NT2/D1 (cell line): ENCODE measurements at regions not wholly inside any gene's neighbourhood (a gene's known extent, or its start where the extent isn't known, plus 50 kb on each side); places are given as distances from the start of the nearest gene placed in this dataset.
"Not testable (repeated sequence)": the region's sequence is repeated elsewhere in the genome, so short reads cannot be mapped to it uniquely, and the experiment has no call there.

Experiments
- DNase-seq: peaks from one replicate; pipeline ENCODE4 v3.0.0-alpha.2; 2011; ENCODE audit warnings: low read depth, low spot score
- H3K27me3 ChIP-seq: 2 replicates; pipeline ENCODE4 v1.6.0; 2011; ENCODE audit warnings: mild to moderate bottlenecking; ENCODE audit not compliant: insufficient read length, insufficient read depth
- H3K36me3 ChIP-seq: 2 replicates; pipeline ENCODE4 v1.6.1; 2011; ENCODE audit warnings: mild to moderate bottlenecking, low read length, mixed read lengths; ENCODE audit not compliant: insufficient read depth, insufficient read length
- H3K4me1 ChIP-seq: 2 replicates; pipeline ENCODE4 v1.5.1; 2011; ENCODE audit not compliant: insufficient read depth, insufficient read length
- H3K4me3 ChIP-seq: 2 replicates; pipeline ENCODE4 v1.5.1; 2011; ENCODE audit warnings: low read depth; ENCODE audit not compliant: insufficient read length
- H3K9ac ChIP-seq: 2 replicates; pipeline ENCODE4 v1.6.0; 2011; ENCODE audit warnings: low read depth; ENCODE audit not compliant: insufficient read length
- H3K9me3 ChIP-seq: 2 replicates; pipeline ENCODE4 v1.5.1; 2011; ENCODE audit warnings: mild to moderate bottlenecking, low read length; ENCODE audit not compliant: insufficient read depth
- SUZ12 ChIP-seq: IDR thresholded peaks from 2 replicates; pipeline ENCODE4 v1.6.1; 2011; ENCODE audit not compliant: insufficient read length, insufficient read depth; ENCODE audit errors: extremely low read depth
- YY1 ChIP-seq: IDR thresholded peaks from 2 replicates; pipeline ENCODE4 v1.6.1; 2011; ENCODE audit not compliant: insufficient read length, insufficient read depth
- ZNF274 ChIP-seq: IDR thresholded peaks from 2 replicates; pipeline ENCODE4 v1.6.1; 2011; ENCODE audit warnings: mild to moderate bottlenecking, low read depth, low read length

GRCh38 chr11:97557399-97557798, 1167.6 kb downstream of the JRKL start:
- Histone ChIP-seq H3K4me1 (no peaks in the 10 kb centered on the region), H3K9me3 (no peaks in the 10 kb centered on the region), H3K9ac (no peak overlapping the region), H3K36me3 (no peaks in the 10 kb centered on the region), H3K4me3 (no peak overlapping the region), H3K27me3 (no peaks in the 10 kb centered on the region)
- no peak for DNase-seq
- TF ChIP-seq YY1 (no peak), ZNF274 (no peak), SUZ12 (no peak)

- Histone ChIP-seq H3K9me3 (no peaks in the 10 kb centered on the region; the same call in 1 of the 2 replicates), H3K4me1 (no peaks in the 10 kb centered on the region), H3K4me3 (no peak overlapping the region), H3K9ac (no peak overlapping the region), H3K36me3 (no peaks in the 10 kb centered on the region), H3K27me3 (no peaks in the 10 kb centered on the region)
- no peak for DNase-seq
- TF ChIP-seq ZNF274, result no peak
- TF ChIP-seq SUZ12, result no peak
- TF ChIP-seq YY1, result no peak
Observed at GRCh38 chr11:97567801-97568200, 1178.0 kb downstream of the JRKL start.

GRCh38 chr11:97570636-97571035, 1180.8 kb downstream of the JRKL start:
- no peak overlapping the region for H3K9ac ChIP-seq
- H3K4me3 ChIP-seq, result no peak overlapping the region
- H3K27me3 ChIP-seq, result no peaks in the 10 kb centered on the region
- TF ChIP-seq ZNF274 (no peak), YY1 (no peak), SUZ12 (no peak)
- no peaks in the 10 kb centered on the region for H3K36me3 ChIP-seq
- DNase-seq, result no peak
- H3K9me3 ChIP-seq, result no peaks in the 10 kb centered on the region; the same call in 1 of the 2 replicates
- no peaks in the 10 kb centered on the region for H3K4me1 ChIP-seq

- not testable (repeated sequence) for H3K4me1 ChIP-seq, H3K9me3 ChIP-seq, H3K36me3 ChIP-seq, H3K4me3 ChIP-seq, H3K9ac ChIP-seq, H3K27me3 ChIP-seq, DNase-seq
Observed at GRCh38 chr11:97573771-97574170, 1184.0 kb downstream of the JRKL start.

- H3K4me1 ChIP-seq, result no peaks in the 10 kb centered on the region
- no peak overlapping the region for H3K4me3 ChIP-seq
- H3K9me3 ChIP-seq, result no peaks in the 10 kb centered on the region
- no peak for TF ChIP-seq YY1
- TF ChIP-seq ZNF274, result no peak
- no peak for TF ChIP-seq SUZ12
- no peak for DNase-seq
- no peaks in the 10 kb centered on the region for H3K27me3 ChIP-seq
- H3K36me3 ChIP-seq, result no peaks in the 10 kb centered on the region
- no peak overlapping the region for H3K9ac ChIP-seq
Observed at GRCh38 chr11:97574976-97575665, 1185.3 kb downstream of the JRKL start.

- no peaks in the 10 kb centered on the region for H3K4me1 ChIP-seq
- no peak overlapping the region for H3K9ac ChIP-seq
- H3K4me3 ChIP-seq, result no peak overlapping the region
- no peak for TF ChIP-seq SUZ12
- TF ChIP-seq YY1, result no peak
- no peak for TF ChIP-seq ZNF274
- no peaks in the 10 kb centered on the region for H3K36me3 ChIP-seq
- peaks cover 16% of the 10 kb centered on the region; the same call in 1 of the 2 replicates for H3K9me3 ChIP-seq
- DNase-seq, result no peak
- H3K27me3 ChIP-seq, result no peaks in the 10 kb centered on the region
Observed at GRCh38 chr11:97607291-97608000, 1217.6 kb downstream of the JRKL start.

GRCh38 chr11:97610000-97610399, 1220.2 kb downstream of the JRKL start:
- Histone ChIP-seq H3K9me3 (peaks cover 16% of the 10 kb centered on the region; the same call in 1 of the 2 replicates), H3K27me3 (no peaks in the 10 kb centered on the region), H3K9ac (no peak overlapping the region), H3K36me3 (no peaks in the 10 kb centered on the region), H3K4me1 (no peaks in the 10 kb centered on the region), H3K4me3 (no peak overlapping the region)
- no peak for TF ChIP-seq YY1
- no peak for TF ChIP-seq SUZ12
- TF ChIP-seq ZNF274, result no peak
- DNase-seq, result no peak
